ENCODE measurements at regions not wholly inside any gene's neighbourhood (a gene's known extent, or its start where the extent isn't known, plus 50 kb on each side); places are given as distances from the start of the nearest gene placed in this dataset.
"Not testable (repeated sequence)": the region's sequence is repeated elsewhere in the genome, so short reads cannot be mapped to it uniquely, and the experiment has no call there.

GRCh38 chr7:54242776-54243175 is 299.4 kb upstream of the VSTM2A start:
- H3K36me3 Mint-ChIP-seq (ENCODE audit: low read depth), result no peaks in the 10 kb centered on the region
- ChIA-PET CTCF (no interaction called here), POLR2A (no interaction called here)
- H3K27ac Mint-ChIP-seq, result no peak overlapping the region
- no peak overlapping the region for H3K4me3 Mint-ChIP-seq
- peaks cover 14% of the 10 kb centered on the region for H3K9me3 Mint-ChIP-seq (ENCODE audit: low read depth)
- DNase-seq, result no peak
- no peaks in the 10 kb centered on the region for H3K27me3 Mint-ChIP-seq
- no peaks in the 10 kb centered on the region for H3K4me1 Mint-ChIP-seq
- intact Hi-C loops (cut with DNase I, micrococcal nuclease), result no loop called here
- ATAC-seq, result no peak

- no peak overlapping the region for H3K4me3 Mint-ChIP-seq
- no peaks in the 10 kb centered on the region for H3K4me1 Mint-ChIP-seq
- no peak for DNase-seq
- CTCF ChIA-PET, result no interaction called here
- H3K36me3 Mint-ChIP-seq (ENCODE audit: low read depth), result no peaks in the 10 kb centered on the region
- POLR2A ChIA-PET, result no interaction called here
- intact Hi-C loops (cut with DNase I, micrococcal nuclease), result no loop called here
- no peak for ATAC-seq
- H3K27ac Mint-ChIP-seq, result no peak overlapping the region
- peaks cover 11% of the 10 kb centered on the region for H3K9me3 Mint-ChIP-seq (ENCODE audit: low read depth)
- no peaks in the 10 kb centered on the region for H3K27me3 Mint-ChIP-seq
These were observed 297.2 kb upstream of the VSTM2A start for GRCh38 chr7:54245020-54245419.

- CTCF ChIA-PET, result no interaction called here
- Mint-ChIP-seq H3K27me3 (no peaks in the 10 kb centered on the region), H3K4me1 (no peaks in the 10 kb centered on the region), H3K9me3 (ENCODE audit: low read depth) (peaks cover 12% of the 10 kb centered on the region), H3K4me3 (no peak overlapping the region), H3K36me3 (ENCODE audit: low read depth) (no peaks in the 10 kb centered on the region), H3K27ac (no peak overlapping the region)
- intact Hi-C loops (cut with DNase I, micrococcal nuclease), result no loop called here
- POLR2A ChIA-PET, result no interaction called here
- DNase-seq, result no peak
- ATAC-seq, result no peak
These were observed 292.5 kb upstream of the VSTM2A start for GRCh38 chr7:54249686-54250085.

- CTCF ChIA-PET, result no interaction called here
- intact Hi-C loops (cut with DNase I, micrococcal nuclease), result no loop called here
- no peak for ATAC-seq
These were observed 289.7 kb upstream of the VSTM2A start for GRCh38 chr7:54252256-54253035.

GRCh38 chr7:54253036-54253373 is 289.2 kb upstream of the VSTM2A start:
- intact Hi-C loops (cut with DNase I, micrococcal nuclease), result no loop called here
- POLR2A ChIA-PET, result no interaction called here

More at GRCh38 chr7:54252256-54253035, 289.7 kb upstream of the VSTM2A start:
- H3K4me3 Mint-ChIP-seq, result no peak overlapping the region
- POLR2A ChIA-PET, result no interaction called here
- H3K4me1 Mint-ChIP-seq, result no peaks in the 10 kb centered on the region
- no peak overlapping the region for H3K27ac Mint-ChIP-seq
- H3K9me3 Mint-ChIP-seq (ENCODE audit: low read depth), result peaks cover 12% of the 10 kb centered on the region
- DNase-seq, result no peak
- H3K36me3 Mint-ChIP-seq (ENCODE audit: low read depth), result no peaks in the 10 kb centered on the region
- no peaks in the 10 kb centered on the region for H3K27me3 Mint-ChIP-seq

GRCh38 chr7:54255242-54255641 is 286.9 kb upstream of the VSTM2A start:
- POLR2A ChIA-PET, result no interaction called here
- ATAC-seq (no peak), DNase-seq (no peak)
- H3K9me3 Mint-ChIP-seq (ENCODE audit: low read depth), result peaks cover 10% of the 10 kb centered on the region
- H3K27ac Mint-ChIP-seq, result no peak overlapping the region
- intact Hi-C loops (cut with DNase I, micrococcal nuclease), result no loop called here
- no peaks in the 10 kb centered on the region for H3K4me1 Mint-ChIP-seq
- CTCF ChIA-PET, result no interaction called here
- no peak overlapping the region for H3K4me3 Mint-ChIP-seq
- H3K27me3 Mint-ChIP-seq, result no peaks in the 10 kb centered on the region
- H3K36me3 Mint-ChIP-seq (ENCODE audit: low read depth), result no peaks in the 10 kb centered on the region

More at GRCh38 chr7:54253036-54253373, 289.2 kb upstream of the VSTM2A start:
- Mint-ChIP-seq H3K27me3 (no peaks in the 10 kb centered on the region), H3K4me3 (no peak overlapping the region), H3K4me1 (no peaks in the 10 kb centered on the region), H3K9me3 (ENCODE audit: low read depth) (peaks cover 12% of the 10 kb centered on the region), H3K27ac (no peak overlapping the region), H3K36me3 (ENCODE audit: low read depth) (no peaks in the 10 kb centered on the region)
- CTCF ChIA-PET, result no interaction called here
- no peak for ATAC-seq
- no peak for DNase-seq

GRCh38 chr7:54259185-54259584 is 283.0 kb upstream of the VSTM2A start:
- Mint-ChIP-seq H3K27ac (no peak overlapping the region), H3K36me3 (ENCODE audit: low read depth) (no peaks in the 10 kb centered on the region), H3K4me1 (no peaks in the 10 kb centered on the region), H3K27me3 (no peaks in the 10 kb centered on the region), H3K9me3 (ENCODE audit: low read depth) (peaks cover 16% of the 10 kb centered on the region), H3K4me3 (no peak overlapping the region)
- no peak for ATAC-seq
- ChIA-PET CTCF (no interaction called here), POLR2A (no interaction called here)
- no peak for DNase-seq
- intact Hi-C loops (cut with DNase I, micrococcal nuclease), result no loop called here

- no peak for ATAC-seq
These were observed 281.2 kb upstream of the VSTM2A start for GRCh38 chr7:54260941-54261371.

GRCh38 chr7:54278847-54279246 is 263.3 kb upstream of the VSTM2A start:
- POLR2A ChIA-PET, result no interaction called here
- CTCF ChIA-PET, result no interaction called here
- no peak overlapping the region for H3K4me3 Mint-ChIP-seq
- H3K27me3 Mint-ChIP-seq, result no peaks in the 10 kb centered on the region
- DNase-seq (no peak), ATAC-seq (no peak)
- intact Hi-C loops (cut with DNase I, micrococcal nuclease), result no loop called here
- peaks cover 2% of the 10 kb centered on the region for H3K36me3 Mint-ChIP-seq (ENCODE audit: low read depth)
- H3K27ac Mint-ChIP-seq, result no peak overlapping the region
- no peaks in the 10 kb centered on the region for H3K4me1 Mint-ChIP-seq
- peaks cover 25% of the 10 kb centered on the region for H3K9me3 Mint-ChIP-seq (ENCODE audit: low read depth)

More at GRCh38 chr7:54260941-54261371, 281.2 kb upstream of the VSTM2A start:
- intact Hi-C loops (cut with DNase I, micrococcal nuclease), result no loop called here
- no peaks in the 10 kb centered on the region for H3K4me1 Mint-ChIP-seq
- H3K27ac Mint-ChIP-seq, result no peak overlapping the region
- no peak for DNase-seq
- H3K36me3 Mint-ChIP-seq (ENCODE audit: low read depth), result no peaks in the 10 kb centered on the region
- H3K27me3 Mint-ChIP-seq, result no peaks in the 10 kb centered on the region
- ChIA-PET POLR2A (no interaction called here), CTCF (no interaction called here)
- peaks cover 24% of the 10 kb centered on the region for H3K9me3 Mint-ChIP-seq (ENCODE audit: low read depth)
- H3K4me3 Mint-ChIP-seq, result no peak overlapping the region

GRCh38 chr7:54292171-54292925 is 249.8 kb upstream of the VSTM2A start:
- Mint-ChIP-seq H3K27me3 (no peaks in the 10 kb centered on the region), H3K4me1 (no peaks in the 10 kb centered on the region), H3K27ac (no peak overlapping the region), H3K4me3 (no peak overlapping the region), H3K36me3 (ENCODE audit: low read depth) (no peaks in the 10 kb centered on the region), H3K9me3 (ENCODE audit: low read depth) (peaks cover 24% of the 10 kb centered on the region)
- POLR2A ChIA-PET, result no interaction called here
- CTCF ChIA-PET, result interaction anchor here (0.8 kb wide), 1 partner anchor 1843 kb away, joined by 3 read pairs; no protein-coding TSS in a partner anchor
- intact Hi-C loops (cut with DNase I, micrococcal nuclease), result no loop called here
- no peak for DNase-seq
- no peak for ATAC-seq

- H3K27me3 Mint-ChIP-seq, result no peaks in the 10 kb centered on the region
- peaks cover 14% of the 10 kb centered on the region for H3K9me3 Mint-ChIP-seq (ENCODE audit: low read depth)
- no peak overlapping the region for H3K4me3 Mint-ChIP-seq
- no peak overlapping the region for H3K27ac Mint-ChIP-seq
- no peaks in the 10 kb centered on the region for H3K4me1 Mint-ChIP-seq
- CTCF ChIA-PET, result no interaction called here
- H3K36me3 Mint-ChIP-seq (ENCODE audit: low read depth), result no peaks in the 10 kb centered on the region
- intact Hi-C loops (cut with DNase I, micrococcal nuclease), result no loop called here
- ATAC-seq, result no peak
- DNase-seq, result no peak
- POLR2A ChIA-PET, result no interaction called here
These were observed 242.7 kb upstream of the VSTM2A start for GRCh38 chr7:54299426-54299825.

- H3K36me3 Mint-ChIP-seq (ENCODE audit: low read depth); H3K4me1 Mint-ChIP-seq; ATAC-seq; H3K9me3 Mint-ChIP-seq (ENCODE audit: low read depth); DNase-seq; intact Hi-C loops (cut with DNase I, micrococcal nuclease); CTCF ChIA-PET; H3K4me3 Mint-ChIP-seq; H3K27ac Mint-ChIP-seq; POLR2A ChIA-PET; H3K27me3 Mint-ChIP-seq: not testable (repeated sequence)
These were observed 226.2 kb upstream of the VSTM2A start for GRCh38 chr7:54315955-54316354.
